ENCODE measurements at regions not wholly inside any gene's neighbourhood (a gene's known extent, or its start where the extent isn't known, plus 50 kb on each side); places are given as distances from the start of the nearest gene placed in this dataset.
"Not testable (repeated sequence)": the region's sequence is repeated elsewhere in the genome, so short reads cannot be mapped to it uniquely, and the experiment has no call there.

- H3K4me3 ChIP-seq (replicated peaks; ENCODE audit: insufficient read depth, low read length), result no peak overlapping the region
- no peak for DNase-seq (ENCODE audit: low read depth in 1 of 2, low spot score in 1 of 2)
- H3K27me3 ChIP-seq (ENCODE audit: insufficient read depth, poor library complexity, severe bottlenecking), result no peaks in the 10 kb centered on the region
- TF ChIP-seq CTCF (IDR thresholded peaks at IDR 0.05; ENCODE audit: insufficient read depth, low read length), result no peak
- TF ChIP-seq REST (IDR thresholded peaks at IDR 0.05; ENCODE audit: insufficient replicate concordance, low read depth), result no peak
- TF ChIP-seq POLR2AphosphoS5 (IDR thresholded peaks at IDR 0.05; ENCODE audit: low read depth), result no peak
- TF ChIP-seq GABPA (IDR thresholded peaks at IDR 0.05; ENCODE audit: low read depth), result no peak
- no peak for TF ChIP-seq SPI1 (IDR thresholded peaks at IDR 0.05; ENCODE audit: borderline replicate concordance, low read depth)
- H3K27ac ChIP-seq (replicated peaks), result no peak overlapping the region
Measured at GRCh38 chr4:127327491-127327890, 305.3 kb upstream of the INTU start.

- H3K27me3 ChIP-seq (ENCODE audit: insufficient read depth, poor library complexity, severe bottlenecking), result no peaks in the 10 kb centered on the region
- DNase-seq (ENCODE audit: low read depth in 1 of 2, low spot score in 1 of 2), result no peak
- H3K4me3 ChIP-seq (replicated peaks; ENCODE audit: insufficient read depth, low read length), result no peak overlapping the region
- TF ChIP-seq POLR2AphosphoS5 (IDR thresholded peaks at IDR 0.05; ENCODE audit: low read depth), result no peak
- no peak for TF ChIP-seq REST (IDR thresholded peaks at IDR 0.05; ENCODE audit: insufficient replicate concordance, low read depth)
- no peak for TF ChIP-seq GABPA (IDR thresholded peaks at IDR 0.05; ENCODE audit: low read depth)
- no peak for TF ChIP-seq SPI1 (IDR thresholded peaks at IDR 0.05; ENCODE audit: borderline replicate concordance, low read depth)
- TF ChIP-seq CTCF (IDR thresholded peaks at IDR 0.05; ENCODE audit: insufficient read depth, low read length), result no peak
- H3K27ac ChIP-seq (replicated peaks), result no peak overlapping the region
Measured at GRCh38 chr4:127335073-127335620, 297.6 kb upstream of the INTU start.

- Histone ChIP-seq H3K4me3 (replicated peaks; ENCODE audit: insufficient read depth, low read length) (no peak overlapping the region), H3K27ac (replicated peaks) (no peak overlapping the region), H3K27me3 (ENCODE audit: insufficient read depth, poor library complexity, severe bottlenecking) (no peaks in the 10 kb centered on the region)
- no peak for DNase-seq (ENCODE audit: low read depth in 1 of 2, low spot score in 1 of 2)
- TF ChIP-seq REST (IDR thresholded peaks at IDR 0.05; ENCODE audit: insufficient replicate concordance, low read depth) (no peak), POLR2AphosphoS5 (IDR thresholded peaks at IDR 0.05; ENCODE audit: low read depth) (no peak), SPI1 (IDR thresholded peaks at IDR 0.05; ENCODE audit: borderline replicate concordance, low read depth) (no peak), GABPA (IDR thresholded peaks at IDR 0.05; ENCODE audit: low read depth) (no peak), CTCF (IDR thresholded peaks at IDR 0.05; ENCODE audit: insufficient read depth, low read length) (no peak)
Measured at GRCh38 chr4:127335732-127336131, 297.0 kb upstream of the INTU start.

- not testable (repeated sequence) for H3K27ac ChIP-seq (replicated peaks); H3K27me3 ChIP-seq (ENCODE audit: insufficient read depth, poor library complexity, severe bottlenecking); DNase-seq (ENCODE audit: low read depth in 1 of 2, low spot score in 1 of 2); H3K4me3 ChIP-seq (replicated peaks; ENCODE audit: insufficient read depth, low read length)
Measured at GRCh38 chr4:127343123-127343522, 289.6 kb upstream of the INTU start.

Measured in HL-60 (cell line).